GM23338 (cell line): ENCODE measurements at regions not wholly inside any gene's neighbourhood (a gene's known extent, or its start where the extent isn't known, plus 50 kb on each side); places are given as distances from the start of the nearest gene placed in this dataset.

Source experiments
- ATAC-seq: fragments of 200-7000 bp; cut with Tn5 transposase; 3 replicates; pipeline ENCODE4 v1.9.1; 2020
- DNase-seq: peaks from one replicate; pipeline ENCODE4 v3.0.0-alpha.2; 2015; ENCODE audit warnings: low spot score
- H2AFZ ChIP-seq: fragments of 200-600 bp; sonication (generic); 2 replicates; pipeline ENCODE4 v1.8.0; 2016; ENCODE audit warnings: antibody characterized with exemption, mild to moderate bottlenecking, moderate library complexity
- H3F3A ChIP-seq: fragments of 200-600 bp; sonication (generic); replicated peaks from 2 replicates; pipeline ENCODE4 v1.8.0; 2017; ENCODE audit warnings: antibody characterized with exemption, mixed run types, low read depth
- H3K27ac ChIP-seq: fragments of 200-600 bp; sonication (generic); 2 replicates; pipeline ENCODE4 v1.6.1; 2016; ENCODE audit warnings: low read depth
- H3K27me3 ChIP-seq: fragments of 200-600 bp; sonication (generic); 2 replicates; pipeline ENCODE4 v1.8.0; 2016; ENCODE audit warnings: mild to moderate bottlenecking, mixed run types, moderate library complexity; ENCODE audit not compliant: insufficient read depth
- H3K36me3 ChIP-seq: fragments of 200-600 bp; sonication (generic); 2 replicates; pipeline ENCODE4 v1.8.0; 2016; ENCODE audit warnings: mild to moderate bottlenecking; ENCODE audit not compliant: insufficient read depth
- H3K4me1 ChIP-seq: fragments of 200-600 bp; sonication (generic); 2 replicates; pipeline ENCODE4 v1.8.0; 2016; ENCODE audit warnings: mild to moderate bottlenecking, moderate library complexity; ENCODE audit not compliant: insufficient read depth
- H3K4me2 ChIP-seq: fragments of 200-600 bp; sonication (generic); 2 replicates; pipeline ENCODE4 v1.7.1; 2017; ENCODE audit warnings: mixed run types
- H3K4me3 ChIP-seq: fragments of 200-600 bp; sonication (generic); 2 replicates; pipeline ENCODE4 v1.6.1; 2016; ENCODE audit warnings: mixed run types
- H3K79me2 ChIP-seq: fragments of 200-600 bp; sonication (generic); replicated peaks from 2 replicates; pipeline ENCODE4 v1.8.0; 2017; ENCODE audit warnings: mild to moderate bottlenecking; ENCODE audit not compliant: insufficient read depth
- H3K9me2 ChIP-seq: fragments of 200-600 bp; sonication (generic); 2 replicates; pipeline ENCODE4 v1.8.0; 2017; ENCODE audit not compliant: insufficient read depth
- H4K20me1 ChIP-seq: fragments of 200-600 bp; sonication (generic); replicated peaks from 2 replicates; pipeline ENCODE4 v1.8.0; 2017; ENCODE audit warnings: mild to moderate bottlenecking; ENCODE audit not compliant: insufficient read depth
- H3K27ac Mint-ChIP-seq: 2 replicates; pipeline ENCODE4 v1.8.0; 2020; ENCODE audit warnings: inconsistent platforms, mild to moderate bottlenecking, moderate library complexity, mixed read lengths
- H3K27me3 Mint-ChIP-seq: 3 replicates; pipeline ENCODE4 v1.8.0; 2022; ENCODE audit warnings: low read depth, mild to moderate bottlenecking, moderate library complexity, mixed read lengths, inconsistent platforms; ENCODE audit not compliant: insufficient read depth, poor library complexity
- H3K36me3 Mint-ChIP-seq: 3 replicates; pipeline ENCODE4 v1.8.0; 2021; ENCODE audit warnings: low read depth, mild to moderate bottlenecking, inconsistent platforms, moderate library complexity, mixed read lengths
- H3K4me1 Mint-ChIP-seq: 3 replicates; pipeline ENCODE4 v1.8.0; 2020; ENCODE audit warnings: mild to moderate bottlenecking, inconsistent platforms, mixed read lengths
- H3K4me3 Mint-ChIP-seq: 3 replicates; pipeline ENCODE4 v1.8.0; 2021; ENCODE audit warnings: moderate library complexity, mild to moderate bottlenecking, inconsistent platforms, mixed read lengths
- H3K9me3 Mint-ChIP-seq: 3 replicates; pipeline ENCODE4 v1.8.0; 2020; ENCODE audit warnings: moderate library complexity, mild to moderate bottlenecking, inconsistent platforms, mixed read lengths
- ETS1 ChIP-seq: IDR thresholded peaks from 2 replicates; pipeline ENCODE4 v1.6.1; 2016; ENCODE audit warnings: antibody characterized with exemption
- EZH2 ChIP-seq: fragments of 200-600 bp; sonication (generic); IDR thresholded peaks from one replicate; pipeline ENCODE4 v1.8.0; 2017; ENCODE audit warnings: antibody characterized with exemption, mild to moderate bottlenecking, low read depth; ENCODE audit not compliant: unreplicated experiment
- EZH2phosphoT487 ChIP-seq: fragments of 200-600 bp; sonication (generic); IDR thresholded peaks from one replicate; pipeline ENCODE4 v1.8.1; 2018; ENCODE audit warnings: antibody characterized with exemption; ENCODE audit not compliant: unreplicated experiment
- JUNB ChIP-seq: IDR thresholded peaks from one replicate; pipeline ENCODE4 v1.6.1; 2016; ENCODE audit warnings: antibody characterized with exemption; ENCODE audit not compliant: unreplicated experiment
- NANOG ChIP-seq: IDR thresholded peaks from 2 replicates; pipeline ENCODE4 v1.6.1; 2016; ENCODE audit warnings: antibody characterized with exemption, borderline replicate concordance
- POLR2AphosphoS5 ChIP-seq: IDR thresholded peaks from 2 replicates; pipeline ENCODE4 v1.6.1; 2016; ENCODE audit warnings: antibody characterized with exemption, low read depth
- STAT1 ChIP-seq: IDR thresholded peaks from one replicate; pipeline ENCODE4 v1.6.1; 2016; ENCODE audit warnings: antibody characterized with exemption; ENCODE audit not compliant: unreplicated experiment
- ZNF114 ChIP-seq: fragments of 250-450 bp; sonication (Bioruptor Pico); IDR thresholded peaks from 2 replicates; pipeline ENCODE4 v1.5.0; 2020; ENCODE audit warnings: mild to moderate bottlenecking, moderate library complexity
- ZNF331 ChIP-seq: fragments of 250-450 bp; sonication (Bioruptor Pico); IDR thresholded peaks from 2 replicates; pipeline ENCODE4 v1.5.0; 2020; ENCODE audit warnings: low read depth, mild to moderate bottlenecking, moderate library complexity
- TF ChIP-seq, protein P1 (sequence below), 2 experiments: fragments of 200-600 bp in 1 of 2; sonication (generic) in 1 of 2; conservative IDR thresholded peaks; 2 replicates each; pipeline versions ENCODE4 v1.5.1 to v1.6.1; 2016 to 2017; ENCODE audit warnings: antibody characterized with exemption in 2 of 2, low read depth in 2 of 2, mild to moderate bottlenecking in 2 of 2, moderate library complexity in 1 of 2
- TF ChIP-seq, protein P2 (sequence below): IDR thresholded peaks from one replicate; pipeline ENCODE4 v1.6.1; 2018; ENCODE audit warnings: antibody characterized with exemption; ENCODE audit not compliant: unreplicated experiment

GRCh38 chr21:35441868-35442582, 392.9 kb upstream of the RUNX1 start:
- Histone ChIP-seq H4K20me1 (no peaks in the 10 kb centered on the region), H3K79me2 (no peaks in the 10 kb centered on the region), H3K9me2 (0 out of 2 replicates have a peak, but pooled peaks cover 5% of the 10 kb centered on the region), H3K27me3 (no peaks in the 10 kb centered on the region), H3F3A (no peaks in the 10 kb centered on the region), H3K27ac (no peak overlapping the region), H3K4me3 (no peak overlapping the region), H2AFZ (no peak overlapping the region), H3K36me3 (no peaks in the 10 kb centered on the region), H3K4me1 (no peaks in the 10 kb centered on the region), H3K4me2 (no peak overlapping the region)
- H3K27me3 Mint-ChIP-seq: no peaks in the 10 kb centered on the region
- TF ChIP-seq, protein P1, sequence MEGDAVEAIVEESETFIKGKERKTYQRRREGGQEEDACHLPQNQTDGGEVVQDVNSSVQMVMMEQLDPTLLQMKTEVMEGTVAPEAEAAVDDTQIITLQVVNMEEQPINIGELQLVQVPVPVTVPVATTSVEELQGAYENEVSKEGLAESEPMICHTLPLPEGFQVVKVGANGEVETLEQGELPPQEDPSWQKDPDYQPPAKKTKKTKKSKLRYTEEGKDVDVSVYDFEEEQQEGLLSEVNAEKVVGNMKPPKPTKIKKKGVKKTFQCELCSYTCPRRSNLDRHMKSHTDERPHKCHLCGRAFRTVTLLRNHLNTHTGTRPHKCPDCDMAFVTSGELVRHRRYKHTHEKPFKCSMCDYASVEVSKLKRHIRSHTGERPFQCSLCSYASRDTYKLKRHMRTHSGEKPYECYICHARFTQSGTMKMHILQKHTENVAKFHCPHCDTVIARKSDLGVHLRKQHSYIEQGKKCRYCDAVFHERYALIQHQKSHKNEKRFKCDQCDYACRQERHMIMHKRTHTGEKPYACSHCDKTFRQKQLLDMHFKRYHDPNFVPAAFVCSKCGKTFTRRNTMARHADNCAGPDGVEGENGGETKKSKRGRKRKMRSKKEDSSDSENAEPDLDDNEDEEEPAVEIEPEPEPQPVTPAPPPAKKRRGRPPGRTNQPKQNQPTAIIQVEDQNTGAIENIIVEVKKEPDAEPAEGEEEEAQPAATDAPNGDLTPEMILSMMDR (conservative IDR thresholded peaks at IDR 0.05; ENCODE audit: low read depth in 2 of 2): peak; percentile 3 to 35; a peak in 1 of 4 replicates
- TF ChIP-seq ZNF331 (CRISPR knock-in tag): no peak
- peak; percentile 22 for DNase-seq
- peaks cover 9% of the 10 kb centered on the region for H3K4me1 Mint-ChIP-seq
- H3K27ac Mint-ChIP-seq: no peak overlapping the region
- H3K4me3 Mint-ChIP-seq: no peak overlapping the region
- peak; percentile 35; the same call in 2 of the 3 replicates for ATAC-seq
- H3K36me3 Mint-ChIP-seq: 0 out of 3 replicates have a peak, but pooled peaks cover under 1% of the 10 kb centered on the region
- H3K9me3 Mint-ChIP-seq: no peaks in the 10 kb centered on the region; the same call in 2 of the 3 replicates

DNA sequence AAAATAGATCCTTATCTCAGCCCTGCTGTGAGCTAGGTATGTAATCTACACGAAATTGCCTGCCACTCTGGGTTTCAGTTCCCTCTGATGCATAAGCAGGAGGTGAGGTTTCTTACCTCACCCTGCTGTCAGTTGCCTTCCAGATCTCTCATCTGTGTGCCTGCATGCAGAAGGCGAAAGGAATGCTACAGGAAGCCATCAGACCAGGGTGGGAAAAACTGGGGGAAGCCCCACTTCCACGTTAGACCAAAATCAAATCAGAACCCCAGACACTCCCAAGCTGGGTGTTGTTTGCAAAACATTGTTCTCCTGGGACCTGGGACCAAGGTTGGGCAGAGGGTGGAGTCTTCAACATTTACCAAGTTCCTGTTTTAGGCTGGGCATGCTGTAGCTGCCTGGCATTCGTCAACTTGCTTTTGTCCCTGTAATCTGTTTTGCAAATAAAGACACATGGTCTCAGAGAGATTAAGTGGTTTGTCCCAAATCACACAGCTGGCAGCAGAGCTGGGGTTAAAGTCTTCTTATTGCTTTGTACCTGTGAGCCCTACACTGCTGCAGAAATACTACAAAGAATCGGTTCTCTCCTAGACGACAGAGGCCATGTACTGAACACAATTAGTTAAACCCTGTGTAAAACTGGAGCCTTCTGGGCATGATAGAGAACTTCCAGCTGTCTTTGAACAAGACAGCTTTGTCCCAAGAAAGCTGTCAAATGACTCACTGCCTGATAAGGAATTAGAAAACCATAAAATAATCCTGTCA, 389.7 kb upstream of the RUNX1 start:
- ATAC-seq: no peak
- Mint-ChIP-seq H3K27ac (no peak overlapping the region), H3K4me1 (peaks cover 9% of the 10 kb centered on the region)
- TF ChIP-seq EZH2 (no peak), ETS1 (no peak), JUNB (no peak), POLR2AphosphoS5 (no peak), NANOG (no peak), ZNF331 (CRISPR knock-in tag) (no peak), EZH2phosphoT487 (no peak), STAT1 (no peak), ZNF114 (CRISPR knock-in tag) (no peak)
- TF ChIP-seq, protein P2, sequence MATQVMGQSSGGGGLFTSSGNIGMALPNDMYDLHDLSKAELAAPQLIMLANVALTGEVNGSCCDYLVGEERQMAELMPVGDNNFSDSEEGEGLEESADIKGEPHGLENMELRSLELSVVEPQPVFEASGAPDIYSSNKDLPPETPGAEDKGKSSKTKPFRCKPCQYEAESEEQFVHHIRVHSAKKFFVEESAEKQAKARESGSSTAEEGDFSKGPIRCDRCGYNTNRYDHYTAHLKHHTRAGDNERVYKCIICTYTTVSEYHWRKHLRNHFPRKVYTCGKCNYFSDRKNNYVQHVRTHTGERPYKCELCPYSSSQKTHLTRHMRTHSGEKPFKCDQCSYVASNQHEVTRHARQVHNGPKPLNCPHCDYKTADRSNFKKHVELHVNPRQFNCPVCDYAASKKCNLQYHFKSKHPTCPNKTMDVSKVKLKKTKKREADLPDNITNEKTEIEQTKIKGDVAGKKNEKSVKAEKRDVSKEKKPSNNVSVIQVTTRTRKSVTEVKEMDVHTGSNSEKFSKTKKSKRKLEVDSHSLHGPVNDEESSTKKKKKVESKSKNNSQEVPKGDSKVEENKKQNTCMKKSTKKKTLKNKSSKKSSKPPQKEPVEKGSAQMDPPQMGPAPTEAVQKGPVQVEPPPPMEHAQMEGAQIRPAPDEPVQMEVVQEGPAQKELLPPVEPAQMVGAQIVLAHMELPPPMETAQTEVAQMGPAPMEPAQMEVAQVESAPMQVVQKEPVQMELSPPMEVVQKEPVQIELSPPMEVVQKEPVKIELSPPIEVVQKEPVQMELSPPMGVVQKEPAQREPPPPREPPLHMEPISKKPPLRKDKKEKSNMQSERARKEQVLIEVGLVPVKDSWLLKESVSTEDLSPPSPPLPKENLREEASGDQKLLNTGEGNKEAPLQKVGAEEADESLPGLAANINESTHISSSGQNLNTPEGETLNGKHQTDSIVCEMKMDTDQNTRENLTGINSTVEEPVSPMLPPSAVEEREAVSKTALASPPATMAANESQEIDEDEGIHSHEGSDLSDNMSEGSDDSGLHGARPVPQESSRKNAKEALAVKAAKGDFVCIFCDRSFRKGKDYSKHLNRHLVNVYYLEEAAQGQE: no peak
- TF ChIP-seq, protein P1 (conservative IDR thresholded peaks at IDR 0.05; ENCODE audit: low read depth in 2 of 2): no peak

More for the DNA sequence above, 389.7 kb upstream of the RUNX1 start:
- H3K36me3 Mint-ChIP-seq: peaks cover 17% of the 10 kb centered on the region; the same call in 2 of the 3 replicates
- Histone ChIP-seq H3K4me1 (no peaks in the 10 kb centered on the region), H3K4me2 (no peak overlapping the region), H3K79me2 (no peaks in the 10 kb centered on the region), H3K9me2 (peaks cover 8% of the 10 kb centered on the region; the same call in 1 of the 2 replicates), H3K27me3 (no peaks in the 10 kb centered on the region), H3K36me3 (no peaks in the 10 kb centered on the region), H3F3A (no peaks in the 10 kb centered on the region), H3K4me3 (no peak overlapping the region), H2AFZ (peak overlapping the region; percentile 33; the same call in 1 of the 2 replicates), H4K20me1 (no peaks in the 10 kb centered on the region), H3K27ac (no peak overlapping the region)
- H3K4me3 Mint-ChIP-seq: no peak overlapping the region
- no peak for DNase-seq
- H3K9me3 Mint-ChIP-seq: peaks cover 19% of the 10 kb centered on the region
- H3K27me3 Mint-ChIP-seq: no peaks in the 10 kb centered on the region
